Neural cell (in vitro differentiated cells): ENCODE measurements at regions not wholly inside any gene's neighbourhood (a gene's known extent, or its start where the extent isn't known, plus 50 kb on each side); places are given as distances from the start of the nearest gene placed in this dataset.
"Not testable (repeated sequence)": the region's sequence is repeated elsewhere in the genome, so short reads cannot be mapped to it uniquely, and the experiment has no call there.

ENCODE experiments used
- H2AFZ ChIP-seq: fragments of 200-600, 300-800 bp; sonication (generic), shearing (Covaris generic); 2 replicates; pipeline ENCODE4 v1.6.0; 2014; ENCODE audit warnings: low read depth, mild to moderate bottlenecking, antibody characterized with exemption, low read length, moderate library complexity
- H3F3A ChIP-seq: fragments of 200-600 bp; shearing (Covaris generic); 2 replicates; pipeline ENCODE4 v1.6.1; 2016; ENCODE audit warnings: mild to moderate bottlenecking, moderate library complexity, mixed read lengths, antibody characterized with exemption, low read length; ENCODE audit not compliant: insufficient read depth, poor library complexity, severe bottlenecking
- H3K27ac ChIP-seq: fragments of 200-600, 300-800 bp; sonication (generic), shearing (Covaris generic); 2 replicates; pipeline ENCODE4 v1.5.1; 2014; ENCODE audit warnings: mild to moderate bottlenecking, low read length, moderate library complexity
- H3K27me3 ChIP-seq: fragments of 300-800, 200-600 bp; sonication (generic), shearing (Covaris generic); 2 replicates; pipeline ENCODE4 v1.6.0; 2014; ENCODE audit warnings: mild to moderate bottlenecking, low read depth, low read length, moderate library complexity; ENCODE audit not compliant: insufficient read depth
- H3K36me3 ChIP-seq: fragments of 300-800, 200-600 bp; sonication (generic), shearing (Covaris generic); 2 replicates; pipeline ENCODE4 v1.5.1; 2014; ENCODE audit warnings: mild to moderate bottlenecking, antibody characterized with exemption, low read length, moderate library complexity; ENCODE audit not compliant: insufficient read depth
- H3K4me2 ChIP-seq: fragments of 300-800, 200-600 bp; sonication (generic), shearing (Covaris generic); 2 replicates; pipeline ENCODE4 v1.6.0; 2014; ENCODE audit warnings: mild to moderate bottlenecking, low read length
- H3K4me3 ChIP-seq: fragments of 300-800, 200-600 bp; sonication (generic), shearing (Covaris generic); 2 replicates; pipeline ENCODE4 v1.5.1; 2014; ENCODE audit warnings: mild to moderate bottlenecking, low read length, moderate library complexity
- H3K79me2 ChIP-seq: fragments of 200-600 bp; shearing (Covaris generic); replicated peaks from 2 replicates; pipeline ENCODE4 v1.6.0; 2014; ENCODE audit warnings: mild to moderate bottlenecking, low read length, moderate library complexity; ENCODE audit not compliant: insufficient read depth
- H3K9ac ChIP-seq: fragments of 300-800, 200-600 bp; sonication (generic), shearing (Covaris generic); 2 replicates; pipeline ENCODE4 v1.6.1; 2016; ENCODE audit warnings: mild to moderate bottlenecking, low read length, mixed read lengths
- H3K9me2 ChIP-seq: fragments of 200-600 bp; shearing (Covaris generic); 2 replicates; pipeline ENCODE4 v1.6.1; 2016; ENCODE audit warnings: mild to moderate bottlenecking, low read length, mixed read lengths; ENCODE audit not compliant: insufficient read depth
- H3K9me3 ChIP-seq: fragments of 200-600, 300-800 bp; sonication (generic), shearing (Covaris generic); 2 replicates; pipeline ENCODE4 v1.6.1; 2016; ENCODE audit warnings: mild to moderate bottlenecking, mixed run types, low read length, moderate library complexity, mixed read lengths
- H4K20me1 ChIP-seq: fragments of 200-600 bp; shearing (Covaris generic); 2 replicates; pipeline ENCODE4 v1.6.1; 2016; ENCODE audit warnings: mild to moderate bottlenecking, mixed run types; ENCODE audit not compliant: insufficient read depth
- EP300 ChIP-seq: fragments of 450-650 bp; conservative IDR thresholded peaks from 2 replicates; pipeline ENCODE4 v1.6.1; 2014; ENCODE audit warnings: antibody characterized with exemption, mild to moderate bottlenecking, moderate library complexity; ENCODE audit not compliant: poor library complexity, severe bottlenecking
- EZH2 ChIP-seq: fragments of 200-600, 300-800 bp; shearing (Covaris generic), sonication (generic); IDR thresholded peaks from 2 replicates; pipeline ENCODE4 v1.6.1; 2014; ENCODE audit warnings: antibody characterized with exemption, low read length, borderline replicate concordance, mild to moderate bottlenecking; ENCODE audit not compliant: insufficient read depth, poor library complexity, severe bottlenecking
- MXI1 ChIP-seq: fragments of 450-650 bp; conservative IDR thresholded peaks from 2 replicates; pipeline ENCODE4 v1.6.1; 2014; ENCODE audit warnings: antibody characterized with exemption, mild to moderate bottlenecking; ENCODE audit not compliant: poor library complexity, severe bottlenecking
- POLR2AphosphoS5 ChIP-seq: IDR thresholded peaks from 2 replicates; pipeline ENCODE4 v1.6.1; 2012
- RAD21 ChIP-seq: fragments of 450-650 bp; conservative IDR thresholded peaks from 2 replicates; pipeline ENCODE4 v1.6.1; 2014; ENCODE audit warnings: antibody characterized with exemption, mild to moderate bottlenecking, moderate library complexity
- SMC3 ChIP-seq: fragments of 450-650 bp; conservative IDR thresholded peaks from 2 replicates; pipeline ENCODE4 v1.6.1; 2014; ENCODE audit warnings: antibody characterized with exemption, mild to moderate bottlenecking, moderate library complexity; ENCODE audit not compliant: poor library complexity
- TAF1 ChIP-seq: IDR thresholded peaks from 2 replicates; pipeline ENCODE4 v1.6.1; 2012; ENCODE audit warnings: low read depth
- TF ChIP-seq, protein P1 (sequence below): IDR thresholded peaks from 2 replicates; pipeline ENCODE4 v1.6.1; 2012; ENCODE audit warnings: borderline replicate concordance
- TF ChIP-seq, protein P2 (sequence below): fragments of 450-650 bp; IDR thresholded peaks from 2 replicates; pipeline ENCODE4 v1.5.1; 2014; ENCODE audit warnings: antibody characterized with exemption, mild to moderate bottlenecking, moderate library complexity; ENCODE audit not compliant: poor library complexity, severe bottlenecking

DNA sequence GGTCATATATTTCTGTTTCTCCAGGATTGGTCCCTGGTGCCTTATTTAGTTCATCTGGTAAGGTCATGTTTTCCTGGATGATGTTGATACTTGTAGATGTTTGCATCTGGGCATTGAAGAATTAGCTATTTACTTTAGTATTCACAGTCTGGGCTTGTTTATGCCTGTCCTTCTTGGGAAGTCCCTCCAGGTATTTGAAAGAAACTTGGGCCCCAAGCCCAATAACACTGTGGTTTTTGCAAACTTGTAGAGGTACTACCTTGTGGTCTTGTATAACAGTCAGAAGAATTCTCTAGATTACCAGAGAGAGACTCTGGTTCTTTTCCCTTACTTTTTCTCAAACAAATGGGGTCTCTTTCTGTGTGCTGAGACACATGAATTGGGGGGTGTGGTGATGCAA, 251.4 kb upstream of the B3GALT2 start:
- Histone ChIP-seq H3K36me3 (no peaks in the 10 kb centered on the region), H3K4me2 (no peak overlapping the region), H3K9ac (no peak overlapping the region), H3K4me3 (no peak overlapping the region), H3K9me2 (no peaks in the 10 kb centered on the region), H3K27me3 (no peaks in the 10 kb centered on the region), H4K20me1 (no peaks in the 10 kb centered on the region), H3K79me2 (no peaks in the 10 kb centered on the region), H3F3A (no peaks in the 10 kb centered on the region), H3K9me3 (no peaks in the 10 kb centered on the region), H3K27ac (no peak overlapping the region), H2AFZ (no peak overlapping the region)
- TF ChIP-seq POLR2AphosphoS5 (no peak), EP300 (no peak), SMC3 (no peak), RAD21 (no peak), EZH2 (no peak), TAF1 (no peak), MXI1 (no peak)
- TF ChIP-seq, protein P1, sequence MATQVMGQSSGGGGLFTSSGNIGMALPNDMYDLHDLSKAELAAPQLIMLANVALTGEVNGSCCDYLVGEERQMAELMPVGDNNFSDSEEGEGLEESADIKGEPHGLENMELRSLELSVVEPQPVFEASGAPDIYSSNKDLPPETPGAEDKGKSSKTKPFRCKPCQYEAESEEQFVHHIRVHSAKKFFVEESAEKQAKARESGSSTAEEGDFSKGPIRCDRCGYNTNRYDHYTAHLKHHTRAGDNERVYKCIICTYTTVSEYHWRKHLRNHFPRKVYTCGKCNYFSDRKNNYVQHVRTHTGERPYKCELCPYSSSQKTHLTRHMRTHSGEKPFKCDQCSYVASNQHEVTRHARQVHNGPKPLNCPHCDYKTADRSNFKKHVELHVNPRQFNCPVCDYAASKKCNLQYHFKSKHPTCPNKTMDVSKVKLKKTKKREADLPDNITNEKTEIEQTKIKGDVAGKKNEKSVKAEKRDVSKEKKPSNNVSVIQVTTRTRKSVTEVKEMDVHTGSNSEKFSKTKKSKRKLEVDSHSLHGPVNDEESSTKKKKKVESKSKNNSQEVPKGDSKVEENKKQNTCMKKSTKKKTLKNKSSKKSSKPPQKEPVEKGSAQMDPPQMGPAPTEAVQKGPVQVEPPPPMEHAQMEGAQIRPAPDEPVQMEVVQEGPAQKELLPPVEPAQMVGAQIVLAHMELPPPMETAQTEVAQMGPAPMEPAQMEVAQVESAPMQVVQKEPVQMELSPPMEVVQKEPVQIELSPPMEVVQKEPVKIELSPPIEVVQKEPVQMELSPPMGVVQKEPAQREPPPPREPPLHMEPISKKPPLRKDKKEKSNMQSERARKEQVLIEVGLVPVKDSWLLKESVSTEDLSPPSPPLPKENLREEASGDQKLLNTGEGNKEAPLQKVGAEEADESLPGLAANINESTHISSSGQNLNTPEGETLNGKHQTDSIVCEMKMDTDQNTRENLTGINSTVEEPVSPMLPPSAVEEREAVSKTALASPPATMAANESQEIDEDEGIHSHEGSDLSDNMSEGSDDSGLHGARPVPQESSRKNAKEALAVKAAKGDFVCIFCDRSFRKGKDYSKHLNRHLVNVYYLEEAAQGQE, result no peak
- TF ChIP-seq, protein P2, sequence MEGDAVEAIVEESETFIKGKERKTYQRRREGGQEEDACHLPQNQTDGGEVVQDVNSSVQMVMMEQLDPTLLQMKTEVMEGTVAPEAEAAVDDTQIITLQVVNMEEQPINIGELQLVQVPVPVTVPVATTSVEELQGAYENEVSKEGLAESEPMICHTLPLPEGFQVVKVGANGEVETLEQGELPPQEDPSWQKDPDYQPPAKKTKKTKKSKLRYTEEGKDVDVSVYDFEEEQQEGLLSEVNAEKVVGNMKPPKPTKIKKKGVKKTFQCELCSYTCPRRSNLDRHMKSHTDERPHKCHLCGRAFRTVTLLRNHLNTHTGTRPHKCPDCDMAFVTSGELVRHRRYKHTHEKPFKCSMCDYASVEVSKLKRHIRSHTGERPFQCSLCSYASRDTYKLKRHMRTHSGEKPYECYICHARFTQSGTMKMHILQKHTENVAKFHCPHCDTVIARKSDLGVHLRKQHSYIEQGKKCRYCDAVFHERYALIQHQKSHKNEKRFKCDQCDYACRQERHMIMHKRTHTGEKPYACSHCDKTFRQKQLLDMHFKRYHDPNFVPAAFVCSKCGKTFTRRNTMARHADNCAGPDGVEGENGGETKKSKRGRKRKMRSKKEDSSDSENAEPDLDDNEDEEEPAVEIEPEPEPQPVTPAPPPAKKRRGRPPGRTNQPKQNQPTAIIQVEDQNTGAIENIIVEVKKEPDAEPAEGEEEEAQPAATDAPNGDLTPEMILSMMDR, result no peak

DNA sequence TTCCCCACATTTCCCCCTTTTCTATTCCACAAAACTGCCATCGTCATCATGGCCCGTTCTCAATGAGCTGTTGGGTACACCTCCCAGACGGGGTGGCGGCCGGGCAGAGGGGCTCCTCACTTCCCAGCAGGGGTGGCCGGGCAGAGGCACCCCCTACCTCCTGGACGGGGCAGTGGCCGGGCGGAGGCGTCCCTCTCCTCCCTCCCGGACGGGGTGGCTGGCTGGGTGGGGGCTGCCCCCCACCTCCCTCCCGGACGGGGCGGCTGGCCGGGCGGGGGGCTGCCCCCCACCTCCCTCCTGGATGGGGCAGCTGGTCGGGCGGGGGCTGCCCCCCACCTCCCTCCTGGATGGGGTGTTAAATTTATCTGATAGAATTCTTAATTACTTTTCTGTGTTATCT, 250.9 kb upstream of the B3GALT2 start:
- H3K4me2 ChIP-seq, H3F3A ChIP-seq, H3K9me2 ChIP-seq, H3K27me3 ChIP-seq, H3K9ac ChIP-seq, H2AFZ ChIP-seq, H3K4me3 ChIP-seq, H3K9me3 ChIP-seq, H3K79me2 ChIP-seq, H3K36me3 ChIP-seq, H4K20me1 ChIP-seq, H3K27ac ChIP-seq: not testable (repeated sequence)

DNA sequence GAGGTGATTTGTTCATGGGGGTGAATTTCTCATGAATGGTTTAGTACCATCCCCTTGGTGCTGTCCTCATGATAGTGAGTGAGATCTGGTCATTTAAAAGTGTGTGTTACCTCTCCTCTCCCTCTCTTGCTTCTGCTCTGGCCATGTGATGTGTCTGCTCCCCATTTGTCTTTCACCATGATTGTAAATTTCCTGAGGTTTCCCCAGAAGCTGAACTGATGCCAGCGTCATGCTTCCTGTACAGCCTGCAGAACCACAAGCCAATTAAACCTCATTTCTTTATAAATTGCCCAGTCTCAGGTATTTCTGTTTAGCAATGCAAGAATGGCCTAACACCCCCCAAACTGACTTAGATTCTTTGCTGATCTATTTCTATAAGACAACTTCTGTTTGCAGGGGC, 249.4 kb upstream of the B3GALT2 start:
- Histone ChIP-seq H3K36me3 (no peaks in the 10 kb centered on the region), H4K20me1 (no peaks in the 10 kb centered on the region), H3K9me3 (no peaks in the 10 kb centered on the region), H3K9me2 (no peaks in the 10 kb centered on the region), H3F3A (no peaks in the 10 kb centered on the region), H3K27me3 (no peaks in the 10 kb centered on the region), H3K27ac (no peak overlapping the region), H3K79me2 (no peaks in the 10 kb centered on the region), H3K9ac (no peak overlapping the region), H2AFZ (no peak overlapping the region), H3K4me2 (no peak overlapping the region), H3K4me3 (no peak overlapping the region)
- no peak for TF ChIP-seq TAF1
- TF ChIP-seq, protein P2, result no peak
